Left hindlimb (tissue), 1 donor: ENCODE measurements at regions not wholly inside any gene's neighbourhood (a gene's known extent, or its start where the extent isn't known, plus 50 kb on each side); places are given as distances from the start of the nearest gene placed in this dataset.

Source experiments
- DNase-seq: peaks from one replicate; pipeline ENCODE4 v3.0.0-alpha.2; 2018

DNA sequence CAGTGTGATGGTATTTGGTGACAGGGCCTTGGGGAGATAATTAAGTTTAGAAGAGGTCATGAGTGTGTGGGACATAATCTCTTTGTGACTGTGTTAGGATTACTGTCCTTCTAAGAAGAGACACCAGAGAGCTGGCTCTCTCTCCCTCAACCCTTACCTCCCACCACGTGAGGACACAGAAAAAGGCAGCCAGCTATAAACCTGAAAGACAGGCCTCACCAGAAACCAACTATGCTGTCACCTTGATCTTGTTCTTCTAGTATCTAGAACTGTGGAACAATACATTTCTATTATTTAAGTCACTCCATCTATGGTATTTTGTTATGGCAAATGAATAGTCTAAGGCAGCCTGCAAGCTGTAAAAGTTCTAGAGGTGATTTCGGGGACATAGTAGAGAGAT, 203.7 kb downstream of the OTOR start:
- DNase-seq, result no peak

DNA sequence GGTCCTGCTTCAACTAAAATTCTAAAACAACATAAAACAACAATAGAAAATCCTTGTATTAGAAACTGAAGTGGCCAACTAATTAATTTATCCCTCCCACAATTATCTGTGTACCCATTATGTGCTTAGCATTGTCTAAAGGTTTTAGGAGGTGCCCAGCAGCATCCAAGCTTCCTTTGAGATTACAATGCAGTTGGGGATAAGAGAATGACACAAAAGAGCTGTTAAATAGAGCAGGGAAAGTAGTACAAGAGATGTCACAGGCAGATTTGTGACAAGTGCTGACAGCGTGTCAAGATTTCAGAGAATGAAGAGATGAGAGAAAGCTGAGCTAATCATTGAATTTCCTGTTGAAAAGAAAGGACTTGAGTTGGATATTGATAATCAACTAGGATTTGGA, 204.8 kb downstream of the OTOR start:
- no peak for DNase-seq

DNA sequence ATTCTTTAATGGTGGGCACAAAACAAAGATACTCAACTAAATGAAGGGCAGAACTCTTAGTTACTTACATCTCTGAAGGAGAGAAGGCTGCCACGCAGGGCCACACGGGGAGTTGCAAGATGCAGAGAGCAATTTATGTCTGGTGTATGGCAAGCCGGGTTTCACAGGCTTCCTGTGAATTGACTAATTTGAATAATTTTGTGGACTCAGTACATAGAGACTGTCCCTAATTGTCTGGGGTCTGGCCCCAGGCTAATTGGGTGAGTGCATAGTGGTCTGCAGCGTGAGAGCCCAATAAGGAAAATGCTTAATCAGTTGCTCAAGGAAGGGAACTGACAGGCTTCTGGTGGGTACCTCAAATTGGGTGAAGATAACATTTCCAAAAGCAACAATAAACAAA, 205.7 kb downstream of the OTOR start:
- no peak for DNase-seq

DNA sequence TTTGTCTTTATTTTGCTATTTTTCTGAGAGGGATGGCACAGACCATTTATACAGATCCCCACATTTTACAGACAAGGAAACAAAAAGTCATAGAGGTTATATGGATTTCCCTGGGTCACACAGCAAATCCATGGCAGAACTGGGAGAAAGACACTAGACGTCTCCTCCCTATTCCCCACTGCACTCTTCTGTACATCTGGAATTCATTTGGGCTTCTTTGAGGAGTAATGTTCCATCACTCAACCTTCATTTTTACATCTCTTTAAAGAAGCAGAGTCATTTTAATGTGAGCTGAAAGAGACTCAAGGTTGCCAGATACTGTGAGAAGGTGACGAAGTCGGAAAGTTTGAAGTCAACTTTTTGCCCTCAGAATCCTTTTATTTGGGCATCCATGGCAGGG, 207.3 kb downstream of the OTOR start:
- no peak for DNase-seq

DNA sequence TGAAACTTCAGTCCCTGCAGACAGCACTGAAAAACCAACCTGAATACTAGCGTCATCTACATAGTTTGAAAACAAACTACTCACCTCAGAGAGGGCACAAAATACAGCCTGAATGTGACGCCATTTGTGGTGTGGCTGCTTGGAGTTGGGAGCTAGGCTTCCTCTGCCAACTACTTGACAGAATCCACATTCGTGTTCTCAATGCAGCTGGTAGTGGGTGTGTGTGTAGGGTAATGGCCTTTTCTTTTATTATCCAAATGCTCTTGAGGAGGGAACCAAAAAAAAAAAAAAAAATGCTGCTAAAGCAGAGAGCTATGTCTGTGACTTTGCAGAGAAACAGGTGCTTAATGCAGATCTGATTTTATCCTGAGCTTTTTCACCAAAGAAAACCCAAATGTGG, 207.8 kb downstream of the OTOR start:
- DNase-seq, result no peak

DNA sequence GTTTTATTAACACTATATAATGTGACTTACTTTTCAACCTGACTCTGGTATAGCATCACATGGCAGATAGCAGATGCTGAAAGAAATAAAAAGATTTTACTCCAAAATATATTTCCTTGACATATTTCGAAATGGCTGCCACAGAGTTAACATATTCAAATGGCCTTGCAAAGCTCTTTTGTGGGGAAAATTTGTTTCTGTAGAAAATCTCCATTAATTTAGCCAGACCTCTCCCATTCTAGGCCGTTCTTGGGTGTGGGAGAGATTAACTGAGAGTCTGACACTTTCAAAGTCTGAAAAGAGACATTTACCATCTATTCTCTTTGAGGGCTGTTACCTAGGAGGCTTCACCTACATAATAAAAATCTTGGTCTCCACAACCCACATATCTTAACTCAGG, 217.2 kb downstream of the OTOR start:
- no peak for DNase-seq

DNA sequence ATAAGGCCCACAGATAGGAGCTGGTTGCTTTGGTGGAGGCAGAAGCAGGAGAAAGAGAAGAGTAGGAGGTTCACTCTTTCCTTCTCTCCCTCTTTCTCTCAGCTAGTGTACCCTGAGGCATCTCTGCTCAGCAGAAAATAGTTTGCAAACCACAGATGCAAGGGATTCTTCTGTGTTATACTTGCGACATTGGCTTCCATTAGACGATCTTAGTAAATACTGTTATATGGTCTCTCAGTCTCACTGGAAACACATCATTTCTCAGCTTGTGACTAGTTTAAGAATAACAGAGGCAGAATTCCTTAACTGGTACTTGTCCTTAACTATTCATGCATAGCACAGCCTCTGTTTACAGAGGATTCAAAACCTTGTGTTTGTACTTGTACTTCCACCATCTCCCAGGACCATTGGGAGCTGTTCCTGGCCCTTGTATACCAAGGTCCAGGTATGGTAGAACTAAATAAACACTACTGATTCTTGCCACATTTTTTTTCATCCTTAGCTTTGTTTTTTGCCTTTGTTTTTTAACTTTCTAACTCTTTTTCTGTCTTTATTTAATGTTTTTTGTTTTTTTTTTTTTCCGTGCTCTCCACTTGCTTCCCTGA, 218.2 kb downstream of the OTOR start:
- no peak for DNase-seq

DNA sequence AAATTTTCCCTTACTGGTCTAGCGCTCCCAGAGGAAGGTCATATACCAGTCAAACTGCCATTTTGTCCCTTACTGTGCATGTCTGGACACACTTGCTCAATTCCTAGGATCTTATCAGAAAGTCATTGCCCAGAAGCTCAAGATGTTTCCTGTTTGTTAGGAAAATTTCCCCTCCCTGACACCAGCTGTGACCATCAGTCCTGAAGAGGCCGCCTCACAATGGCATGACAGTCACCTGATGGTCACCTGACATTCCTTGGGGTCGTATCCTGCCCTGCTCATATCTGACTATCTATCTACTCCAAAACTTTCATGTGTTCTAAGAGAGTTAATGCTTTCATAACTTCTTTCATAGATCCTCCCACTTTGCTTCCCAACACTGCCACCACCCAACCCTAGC, 219.9 kb downstream of the OTOR start:
- DNase-seq, result no peak

DNA sequence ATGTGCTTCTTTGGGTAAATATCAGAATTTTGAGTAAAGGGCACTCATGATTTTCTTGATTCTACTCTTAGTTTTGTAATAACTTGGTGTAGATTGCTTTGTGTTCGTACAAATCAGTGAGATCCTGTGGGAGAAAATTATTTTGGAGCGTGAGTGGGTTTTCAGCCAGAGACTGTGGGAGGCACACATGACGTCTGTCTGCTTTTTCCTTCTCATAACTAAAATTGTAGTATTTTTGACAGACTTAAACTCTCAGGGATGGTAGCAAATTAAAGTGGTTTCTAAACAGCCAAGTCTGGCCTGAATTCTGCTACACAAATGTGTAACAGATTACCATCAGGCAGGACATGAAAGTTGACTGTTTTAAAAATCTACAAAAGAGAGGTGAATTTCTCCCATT, 222.6 kb downstream of the OTOR start:
- no peak for DNase-seq

DNA sequence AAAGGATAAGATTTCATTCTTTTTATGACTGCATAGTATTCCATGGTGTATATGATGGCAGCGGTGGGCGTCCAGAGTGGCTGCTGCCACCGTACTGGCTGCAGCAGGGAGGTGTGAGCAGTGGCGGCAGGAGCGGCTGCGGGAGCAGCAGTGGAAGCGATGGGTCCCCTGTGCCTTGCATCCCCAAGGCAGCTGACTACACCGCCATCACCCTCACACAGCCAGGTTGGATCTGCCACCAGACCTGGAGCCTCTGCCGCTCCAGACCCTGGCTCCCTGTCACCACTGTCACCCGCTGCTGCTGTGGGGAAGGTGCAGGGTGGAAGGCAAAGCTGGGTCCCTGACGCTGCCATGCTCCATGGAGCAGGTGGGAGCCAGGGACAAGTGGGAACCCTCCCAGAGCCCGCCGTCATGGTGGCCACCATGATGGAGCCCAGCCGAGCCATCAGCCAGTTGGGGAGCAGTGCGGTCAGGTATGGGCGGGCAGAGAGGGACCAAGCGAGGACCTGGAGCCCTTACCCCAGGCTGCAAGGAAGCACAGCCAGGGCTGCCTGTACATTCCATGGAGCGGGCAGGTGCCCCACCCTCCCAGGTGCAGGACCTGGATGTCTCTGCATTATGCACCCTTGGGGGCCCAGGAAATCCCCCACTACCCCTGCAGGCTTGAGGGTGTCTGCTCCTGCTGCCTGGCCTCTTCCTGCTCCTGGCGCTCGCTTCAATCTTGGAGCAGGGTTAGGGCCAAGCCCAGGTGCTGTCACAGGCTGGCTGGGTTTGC, 226.1 kb downstream of the OTOR start:
- DNase-seq, result no peak

DNA sequence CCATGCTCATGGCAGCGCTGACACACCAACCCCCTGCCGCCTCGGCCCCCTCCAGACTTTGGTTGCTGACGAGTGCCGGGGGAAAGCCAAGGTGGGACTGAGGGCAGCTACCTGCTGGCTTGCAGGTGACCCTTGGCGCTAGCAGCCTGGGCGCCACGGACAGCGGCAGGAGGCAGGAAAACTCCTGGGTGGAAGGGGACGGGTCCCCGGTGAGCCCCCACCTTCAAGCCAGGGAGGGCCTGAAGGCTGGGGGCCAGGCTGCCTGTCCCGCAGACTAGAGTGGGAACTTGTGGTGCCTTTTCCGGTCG, 226.7 kb downstream of the OTOR start:
- DNase-seq, result no peak

DNA sequence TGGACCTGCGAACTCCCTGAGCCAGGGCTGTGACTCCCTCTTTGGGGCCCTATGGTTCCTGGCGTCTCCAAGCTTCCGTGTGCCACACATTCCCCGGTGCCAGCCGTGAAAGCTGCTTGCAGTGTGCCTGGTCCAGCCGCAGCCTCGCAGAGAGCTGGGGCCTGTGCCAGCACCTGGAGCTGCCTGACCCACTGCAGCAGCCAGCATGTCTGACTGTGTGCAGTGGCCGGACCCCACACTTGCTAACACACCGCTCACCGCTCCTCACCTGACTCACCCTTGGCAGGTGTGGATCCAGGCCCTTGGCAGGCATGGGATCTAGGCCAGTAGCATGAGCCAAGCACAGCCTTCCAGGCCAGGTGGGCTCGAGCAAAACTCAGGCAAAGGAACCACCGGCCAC, 227.5 kb downstream of the OTOR start:
- no peak for DNase-seq

DNA sequence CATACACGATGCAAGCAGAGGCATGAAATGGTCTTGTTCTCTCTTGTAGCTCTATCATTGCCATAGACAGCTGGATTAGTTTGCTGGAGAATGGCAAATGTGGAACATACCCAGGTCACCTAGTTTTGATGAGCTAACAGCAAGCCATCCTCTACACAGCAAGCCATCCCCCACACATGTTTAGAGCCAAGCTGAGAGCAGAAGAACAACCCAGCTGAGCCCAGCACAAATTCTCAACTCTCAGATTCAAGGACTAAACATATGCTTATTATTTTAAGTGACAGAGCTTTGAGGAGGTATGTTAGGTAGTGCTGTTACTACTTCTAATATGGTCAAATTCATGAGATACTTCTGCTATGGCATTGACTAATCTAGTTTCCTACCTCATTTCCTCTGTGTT, 230.3 kb downstream of the OTOR start:
- DNase-seq, result no peak

DNA sequence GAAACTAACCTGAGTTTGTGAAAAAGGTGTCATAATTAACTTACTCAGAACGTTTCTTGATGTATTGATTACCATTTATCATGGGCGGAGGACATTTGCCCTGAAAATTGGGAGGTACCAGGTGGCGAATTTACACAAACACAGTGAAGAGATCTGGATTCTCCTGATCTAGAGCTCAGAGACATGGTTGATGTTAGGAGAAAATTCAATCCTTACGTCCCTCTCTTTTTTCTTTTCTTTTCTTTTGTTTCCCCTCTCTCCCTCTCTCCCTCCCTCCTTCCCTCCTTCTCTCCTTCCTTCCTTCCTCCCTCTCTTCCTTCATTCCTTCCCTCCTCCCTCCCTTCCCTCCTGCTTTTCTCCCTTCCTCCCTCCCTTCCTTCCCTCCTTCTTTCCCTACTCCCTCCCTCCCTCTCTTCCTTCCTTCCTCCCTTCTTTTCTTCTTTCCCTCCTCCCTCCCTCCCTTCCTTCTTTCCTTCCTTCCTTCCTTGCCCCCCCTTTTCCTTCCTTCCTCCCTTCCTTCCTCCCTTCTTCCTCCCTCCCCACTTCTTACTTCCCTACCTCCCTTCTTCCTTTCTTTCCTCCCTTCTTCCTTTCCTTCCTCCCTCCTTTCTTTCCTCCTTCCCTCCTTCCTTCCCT, 234.1 kb downstream of the OTOR start:
- DNase-seq, result no peak

DNA sequence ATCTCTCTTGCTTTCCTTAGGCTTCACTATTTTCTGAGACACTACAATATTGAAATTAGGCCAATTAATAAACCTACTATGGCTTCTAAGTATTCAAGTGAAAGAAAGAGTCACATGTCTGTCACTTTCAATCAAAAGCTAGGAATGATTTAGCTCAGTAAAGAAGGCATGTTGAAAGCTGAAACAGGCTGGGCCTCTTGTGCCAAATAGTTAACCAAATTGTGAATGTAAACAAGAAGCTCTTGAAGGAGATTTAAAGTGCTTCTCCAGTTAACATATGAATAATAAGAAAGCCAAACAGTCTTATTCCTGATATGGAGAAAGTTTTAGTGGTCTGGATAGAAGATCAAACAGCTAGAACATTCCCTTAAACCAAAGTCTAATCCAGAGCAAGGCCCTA, 236.3 kb downstream of the OTOR start:
- no peak for DNase-seq

DNA sequence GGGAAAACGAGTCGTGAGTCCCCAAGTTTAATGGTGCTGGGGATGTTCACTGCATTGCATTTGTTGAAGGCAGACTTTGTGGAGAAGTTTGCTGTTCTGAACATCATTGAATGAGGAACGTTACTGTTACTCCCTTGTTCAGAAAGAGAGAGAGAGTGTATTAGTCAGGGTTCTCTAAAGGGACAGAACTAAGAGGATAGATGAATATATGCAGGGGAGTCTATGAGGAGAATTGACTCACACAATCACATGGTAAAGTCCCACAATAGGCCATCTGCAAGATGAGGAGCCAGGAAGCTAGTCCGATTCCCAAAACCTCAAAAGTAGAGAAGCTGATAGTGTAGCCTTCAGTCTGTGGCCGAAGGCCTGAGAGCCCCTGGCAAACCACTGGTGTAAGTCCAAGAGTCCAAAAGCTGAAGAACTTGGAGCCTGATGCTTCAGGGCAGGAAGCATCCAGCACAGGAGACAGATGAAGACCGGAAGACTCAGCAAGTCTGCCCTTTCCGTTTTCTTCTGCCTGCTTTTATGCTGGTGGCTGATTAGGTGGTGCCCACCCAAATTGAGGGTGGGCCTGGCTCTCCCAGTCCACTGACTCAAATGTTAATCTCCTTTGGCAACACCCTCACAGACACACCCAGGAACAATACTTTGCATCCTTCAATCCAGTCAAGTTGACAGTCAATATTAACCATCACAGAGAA, 223.5 kb upstream of the PCSK2 start:
- DNase-seq, result no peak

DNA sequence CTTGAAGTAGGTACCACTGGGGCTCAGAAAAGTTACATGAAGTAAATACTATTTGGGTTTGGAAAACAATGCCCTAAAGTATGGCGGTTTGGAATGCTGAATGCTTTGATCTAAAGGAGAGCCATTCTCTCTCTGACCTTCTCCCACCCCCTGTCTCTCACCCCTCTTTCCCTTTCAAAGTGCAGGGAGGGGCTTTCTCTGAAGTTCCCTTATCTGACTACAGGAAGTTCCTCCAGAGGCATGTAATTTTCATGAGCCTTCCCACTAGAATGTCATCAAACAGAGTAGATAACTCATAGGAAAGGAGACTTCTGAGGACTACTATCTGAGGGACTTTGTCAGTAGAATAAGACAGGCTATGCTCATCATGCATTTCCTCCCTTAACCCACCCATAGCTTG, 216.7 kb upstream of the PCSK2 start:
- no peak for DNase-seq

DNA sequence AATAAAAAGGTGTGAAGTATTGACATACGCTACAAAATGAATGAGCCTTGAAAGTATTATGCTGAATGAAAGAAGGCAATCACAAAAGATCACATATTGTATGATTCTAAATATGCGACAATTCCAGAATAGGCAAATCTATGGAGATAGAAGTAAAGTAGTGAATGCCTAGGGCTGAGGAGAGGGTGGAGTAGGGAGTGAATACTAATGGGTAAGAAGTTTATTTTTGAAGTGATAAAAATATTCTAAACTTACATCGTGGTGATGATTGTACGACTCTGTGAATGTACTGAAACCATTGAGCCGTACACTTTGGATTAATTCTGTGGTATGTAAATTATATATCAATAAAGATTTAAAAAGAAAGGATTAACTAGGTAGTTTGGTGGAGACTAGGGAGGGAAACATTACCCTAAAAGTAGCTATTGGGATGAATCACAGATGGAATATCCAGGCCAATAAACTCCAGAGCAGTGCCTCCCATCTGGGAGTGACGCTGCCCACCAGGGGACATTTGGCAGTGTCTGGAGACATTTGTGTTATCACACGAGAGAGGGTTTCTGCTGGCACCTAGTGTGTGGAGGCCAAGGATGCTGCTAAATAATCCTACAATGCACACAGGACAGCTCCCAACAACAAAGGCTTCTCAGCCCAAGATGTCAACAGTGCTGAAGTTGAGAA, 214.2 kb upstream of the PCSK2 start:
- no peak for DNase-seq

DNA sequence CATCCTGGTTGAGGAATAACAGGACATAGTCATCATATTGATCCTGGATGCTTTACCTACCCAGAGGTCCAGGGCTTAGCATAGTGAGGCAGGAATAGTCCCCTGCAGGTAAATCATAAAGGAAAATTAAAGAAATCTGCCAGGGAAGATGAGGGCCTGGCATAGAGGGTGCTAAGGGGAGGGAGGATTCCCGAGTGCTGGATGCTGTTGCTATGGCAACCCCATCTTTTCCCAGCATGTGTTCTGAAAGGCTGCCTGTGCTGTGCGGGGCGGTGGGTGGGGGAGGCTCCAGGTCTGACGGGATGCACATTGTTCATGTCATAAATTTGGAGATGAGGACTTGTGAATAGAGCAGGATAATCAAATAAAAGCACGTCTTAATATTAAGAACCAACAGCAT, 212.6 kb upstream of the PCSK2 start:
- DNase-seq, result no peak

DNA sequence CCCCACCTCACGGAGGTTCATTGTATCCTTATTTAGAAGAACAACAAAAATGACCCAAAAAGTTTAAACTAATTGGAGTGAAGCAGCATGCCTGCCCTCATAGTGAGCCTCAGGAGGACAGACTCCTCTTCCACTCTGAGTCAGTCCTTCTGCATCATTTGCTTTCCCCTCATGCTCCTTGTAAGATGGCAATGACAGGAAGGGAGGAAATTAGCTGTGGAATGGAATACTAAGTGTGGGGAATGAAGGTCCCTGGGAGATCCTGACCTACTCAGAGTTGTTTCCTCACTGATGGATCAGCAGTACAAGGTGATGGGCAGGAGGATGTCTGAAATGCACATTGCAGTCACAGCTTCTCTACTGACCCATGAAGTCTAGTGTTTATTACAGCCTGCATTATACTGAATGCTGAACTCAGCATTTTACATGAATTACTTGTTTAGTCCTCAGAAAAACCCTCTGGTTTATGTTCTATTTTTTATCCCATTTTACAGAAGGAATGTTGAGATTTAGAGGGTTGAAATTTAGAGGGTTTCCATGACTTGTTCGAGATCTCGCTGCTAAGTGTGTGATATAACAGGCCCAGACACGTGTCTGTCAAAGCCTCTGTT, 212.0 kb upstream of the PCSK2 start:
- DNase-seq, result no peak

DNA sequence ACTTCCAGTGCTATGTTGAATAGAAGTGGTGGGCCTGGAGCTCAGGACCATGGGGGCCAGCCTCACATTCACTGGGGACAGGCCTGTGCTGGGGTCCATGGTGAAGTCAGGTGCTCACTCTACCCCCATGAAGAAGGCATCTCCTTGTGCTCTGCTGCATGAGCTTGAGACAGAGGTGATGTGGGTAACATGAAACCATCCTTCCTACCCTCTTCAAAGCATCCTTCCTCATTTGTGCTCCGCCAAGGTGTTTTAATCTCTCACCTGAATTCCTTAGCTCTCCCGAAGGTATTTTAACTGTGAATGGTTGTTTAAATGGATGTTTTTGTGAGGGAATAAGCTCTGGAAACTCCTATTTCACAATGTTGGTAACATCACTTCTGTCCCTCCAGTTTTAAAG, 209.6 kb upstream of the PCSK2 start:
- no peak for DNase-seq

DNA sequence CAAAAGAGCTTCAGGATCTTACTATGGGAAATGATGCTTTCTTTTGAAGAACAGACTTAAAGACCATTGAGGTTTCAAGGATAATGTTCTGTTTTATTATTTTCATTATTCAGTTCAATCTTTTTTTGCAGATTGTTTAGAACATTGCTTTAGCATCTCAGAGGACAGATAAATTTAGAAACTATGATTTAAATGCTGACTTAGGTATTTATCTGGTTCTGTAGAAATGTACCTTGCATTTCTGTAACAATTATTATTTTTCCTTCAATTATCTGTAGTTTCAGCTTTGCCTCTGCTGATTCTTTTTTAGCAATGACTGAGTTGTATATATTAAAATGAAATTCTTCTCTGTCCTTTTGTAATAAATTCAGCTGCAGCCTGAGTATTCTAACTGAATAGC, 205.4 kb upstream of the PCSK2 start:
- no peak for DNase-seq

DNA sequence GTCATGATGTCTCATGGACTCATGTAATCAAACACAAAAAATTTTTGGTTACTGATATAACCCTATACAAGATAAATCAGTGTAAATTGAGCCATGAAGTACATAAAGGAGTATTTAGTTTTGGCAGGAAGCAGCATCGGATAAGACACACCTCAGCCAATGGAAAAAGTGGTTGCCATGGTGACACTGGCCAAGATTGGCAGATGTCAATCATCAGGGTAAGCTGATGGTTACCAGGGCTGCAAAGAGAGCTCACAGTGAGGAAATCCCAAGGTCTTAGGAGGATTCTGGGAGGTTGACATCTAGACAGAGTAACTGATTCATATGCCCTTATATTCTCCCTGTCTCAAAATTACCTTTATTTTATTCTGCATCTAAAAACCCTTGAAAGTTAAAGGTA, 203.8 kb upstream of the PCSK2 start:
- DNase-seq, result no peak
